ENCODE measurements at regions not wholly inside any gene's neighbourhood (a gene's known extent, or its start where the extent isn't known, plus 50 kb on each side); places are given as distances from the start of the nearest gene placed in this dataset.
"Not testable (repeated sequence)": the region's sequence is repeated elsewhere in the genome, so short reads cannot be mapped to it uniquely, and the experiment has no call there.

DNA sequence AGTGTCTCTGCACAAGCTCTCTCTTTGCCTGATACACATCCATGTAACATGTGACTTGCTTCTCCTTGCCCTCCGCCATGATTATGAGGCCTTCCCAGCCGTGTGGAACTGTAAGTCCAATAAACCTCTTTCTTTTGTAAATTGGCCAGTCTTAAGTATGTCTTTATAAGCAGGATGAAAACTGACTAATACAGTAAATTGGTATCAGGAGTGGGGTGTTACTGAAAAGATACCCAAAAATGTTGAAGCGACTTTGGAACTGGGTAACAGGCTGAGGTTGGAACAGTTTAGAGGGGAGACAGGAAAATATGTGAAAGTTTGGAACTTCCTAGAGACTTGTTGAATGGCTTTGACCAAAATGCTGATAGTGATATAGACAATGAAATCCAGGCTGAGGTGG, 346.9 kb downstream of the ZNF248 start:
- TF ChIP-seq, protein P1, sequence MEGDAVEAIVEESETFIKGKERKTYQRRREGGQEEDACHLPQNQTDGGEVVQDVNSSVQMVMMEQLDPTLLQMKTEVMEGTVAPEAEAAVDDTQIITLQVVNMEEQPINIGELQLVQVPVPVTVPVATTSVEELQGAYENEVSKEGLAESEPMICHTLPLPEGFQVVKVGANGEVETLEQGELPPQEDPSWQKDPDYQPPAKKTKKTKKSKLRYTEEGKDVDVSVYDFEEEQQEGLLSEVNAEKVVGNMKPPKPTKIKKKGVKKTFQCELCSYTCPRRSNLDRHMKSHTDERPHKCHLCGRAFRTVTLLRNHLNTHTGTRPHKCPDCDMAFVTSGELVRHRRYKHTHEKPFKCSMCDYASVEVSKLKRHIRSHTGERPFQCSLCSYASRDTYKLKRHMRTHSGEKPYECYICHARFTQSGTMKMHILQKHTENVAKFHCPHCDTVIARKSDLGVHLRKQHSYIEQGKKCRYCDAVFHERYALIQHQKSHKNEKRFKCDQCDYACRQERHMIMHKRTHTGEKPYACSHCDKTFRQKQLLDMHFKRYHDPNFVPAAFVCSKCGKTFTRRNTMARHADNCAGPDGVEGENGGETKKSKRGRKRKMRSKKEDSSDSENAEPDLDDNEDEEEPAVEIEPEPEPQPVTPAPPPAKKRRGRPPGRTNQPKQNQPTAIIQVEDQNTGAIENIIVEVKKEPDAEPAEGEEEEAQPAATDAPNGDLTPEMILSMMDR (IDR thresholded peaks at IDR 0.05; ENCODE audit: poor library complexity), result not testable (repeated sequence)
- TF ChIP-seq EZH2 (IDR thresholded peaks at IDR 0.05; ENCODE audit: borderline replicate concordance); EZH2phosphoT487 (IDR thresholded peaks at IDR 0.05; ENCODE audit: low read depth, severe bottlenecking, unreplicated experiment): not testable (repeated sequence)

Measured in hepatocyte (in vitro differentiated cells).